ENCODE measurements at regions not wholly inside any gene's neighbourhood (a gene's known extent, or its start where the extent isn't known, plus 50 kb on each side); places are given as distances from the start of the nearest gene placed in this dataset.

DNA sequence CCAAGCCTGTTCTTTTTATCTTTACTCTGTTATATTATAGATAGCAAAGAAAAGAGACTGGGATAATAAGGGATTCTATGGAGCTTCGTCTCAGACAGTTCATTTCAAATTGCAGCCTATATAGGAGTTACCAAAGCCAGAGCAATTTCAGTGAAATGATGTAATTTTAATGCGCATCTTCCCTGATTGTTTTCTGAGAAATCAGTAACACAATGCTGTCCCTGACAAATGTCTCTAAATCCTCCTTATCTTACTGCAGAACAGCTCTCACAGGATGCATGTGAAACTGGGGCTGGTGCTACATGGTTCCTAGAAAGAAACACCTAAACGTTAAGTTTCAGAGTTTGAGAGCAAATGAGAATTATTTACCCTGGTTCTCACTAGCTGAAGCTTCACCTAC, 467.9 kb upstream of the ANO3 start:
- no peak for DNase-seq (ENCODE audit: low read depth in 2 of 2)

DNA sequence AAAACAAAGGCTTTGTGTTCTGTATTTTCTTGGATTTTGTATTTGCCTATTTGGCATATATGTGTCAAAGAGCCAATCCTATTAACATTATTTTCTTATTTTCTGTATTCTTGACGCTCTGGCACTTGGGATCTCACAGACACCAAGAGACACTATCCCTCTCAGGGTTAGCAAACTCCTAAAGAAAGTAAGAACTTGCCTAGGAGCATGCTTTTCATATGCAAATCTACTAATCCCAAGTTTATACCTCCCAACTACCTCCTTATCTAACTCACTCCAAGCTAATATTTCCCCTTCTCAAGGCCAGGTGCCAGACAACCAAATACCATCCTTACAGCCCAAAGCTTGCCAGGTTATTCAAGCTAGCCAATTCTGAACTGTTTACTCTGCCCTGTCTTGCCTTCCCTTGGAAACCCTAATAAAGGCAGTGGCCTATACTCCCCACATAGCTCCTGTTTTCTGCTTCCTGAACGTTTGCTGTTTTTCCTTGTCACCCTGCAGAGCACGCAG, 455.4 kb upstream of the ANO3 start:
- no peak for DNase-seq (ENCODE audit: low read depth in 2 of 2)

DNA sequence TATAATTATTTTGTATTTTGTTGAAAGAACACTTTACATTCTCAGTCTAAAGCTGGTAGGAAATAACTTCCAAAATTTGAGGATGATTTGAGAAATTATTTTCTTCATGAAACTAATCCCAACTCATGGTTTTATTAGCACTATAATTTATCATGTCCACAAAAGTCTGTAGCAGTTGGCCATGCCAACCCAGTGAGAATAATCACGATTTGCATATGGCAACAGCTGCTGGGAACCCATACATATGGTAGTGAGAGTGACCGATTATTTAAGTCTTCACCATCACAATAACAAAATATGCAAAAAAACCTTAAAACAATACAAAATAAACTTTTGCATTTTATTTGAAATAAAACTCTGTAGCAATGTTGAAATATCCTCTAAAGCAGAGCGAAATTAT, 445.9 kb upstream of the ANO3 start:
- no peak for DNase-seq (ENCODE audit: low read depth in 2 of 2)

DNA sequence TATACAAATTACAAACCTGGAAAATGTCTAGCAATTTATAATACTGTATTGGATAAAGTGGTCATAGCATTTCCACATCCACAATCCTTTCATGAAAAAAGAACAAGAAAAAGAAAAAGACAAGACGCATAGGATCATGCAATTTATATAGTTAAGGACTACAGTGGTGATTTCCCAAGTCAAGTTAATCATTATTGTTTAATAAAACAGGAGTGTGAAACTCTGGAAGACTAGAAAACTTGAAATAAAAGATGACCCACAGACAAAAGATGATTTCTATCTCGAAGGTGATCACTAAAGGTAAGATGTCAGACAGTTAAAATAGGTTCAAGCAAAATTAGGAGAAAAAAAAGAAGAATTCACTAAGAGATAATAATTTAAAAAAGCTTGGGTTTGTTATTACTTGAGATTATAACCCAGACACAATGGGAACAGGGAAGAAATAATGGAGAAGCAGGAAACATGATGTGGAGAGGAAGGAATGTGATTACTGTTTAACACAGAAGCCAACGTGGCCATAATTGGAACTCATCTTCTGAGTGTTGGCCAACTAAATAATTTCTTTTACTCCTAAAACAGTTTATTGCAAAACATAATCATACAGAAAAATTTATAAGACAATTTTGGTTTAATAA, 441.2 kb upstream of the ANO3 start:
- no peak for DNase-seq (ENCODE audit: low read depth in 2 of 2)

DNA sequence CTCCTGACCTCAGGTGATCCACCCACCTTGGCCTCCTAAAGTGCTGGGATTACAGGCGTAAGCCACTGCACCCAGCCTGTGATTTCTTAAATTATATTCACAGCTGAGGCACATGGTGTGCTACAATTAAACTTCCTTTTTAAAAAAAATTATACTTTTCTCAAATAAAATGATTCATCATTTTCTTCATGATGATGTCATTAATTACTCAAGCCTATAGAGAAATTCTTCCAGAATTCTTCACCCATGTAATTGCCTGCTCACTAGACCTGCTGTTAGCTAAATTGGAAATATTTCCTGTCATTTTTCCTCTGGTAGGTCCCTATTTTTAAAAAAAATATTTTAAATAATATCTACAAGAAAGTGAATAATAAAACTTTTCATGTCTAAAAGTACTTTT, 440.0 kb upstream of the ANO3 start:
- DNase-seq (ENCODE audit: low read depth in 2 of 2): no peak

DNA sequence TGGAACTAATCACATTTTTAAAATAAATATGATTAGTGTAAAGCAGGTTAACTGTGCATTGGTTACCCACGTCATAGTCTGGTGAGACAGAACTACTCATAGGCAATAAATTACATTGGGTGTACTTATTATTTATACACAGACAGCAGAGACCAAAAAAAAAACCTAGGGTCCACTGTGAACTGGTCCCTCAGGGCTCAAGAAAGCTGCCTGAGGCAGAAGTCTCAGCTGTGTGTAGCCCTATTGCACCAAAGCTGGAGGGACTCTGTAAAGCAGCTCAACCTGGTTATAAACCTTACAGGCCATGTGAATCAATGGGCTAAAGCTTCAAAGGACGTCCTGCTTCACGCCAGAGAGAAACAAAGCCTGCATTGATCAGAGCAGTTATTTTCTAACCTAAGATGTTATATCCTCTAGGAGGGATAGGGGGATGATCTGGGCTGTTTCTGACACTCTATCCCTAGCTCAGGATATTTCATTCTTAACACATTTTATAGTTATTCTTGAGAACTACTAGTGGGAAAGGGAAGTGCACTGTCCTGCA, 432.2 kb upstream of the ANO3 start:
- DNase-seq (ENCODE audit: low read depth in 2 of 2): no peak

DNA sequence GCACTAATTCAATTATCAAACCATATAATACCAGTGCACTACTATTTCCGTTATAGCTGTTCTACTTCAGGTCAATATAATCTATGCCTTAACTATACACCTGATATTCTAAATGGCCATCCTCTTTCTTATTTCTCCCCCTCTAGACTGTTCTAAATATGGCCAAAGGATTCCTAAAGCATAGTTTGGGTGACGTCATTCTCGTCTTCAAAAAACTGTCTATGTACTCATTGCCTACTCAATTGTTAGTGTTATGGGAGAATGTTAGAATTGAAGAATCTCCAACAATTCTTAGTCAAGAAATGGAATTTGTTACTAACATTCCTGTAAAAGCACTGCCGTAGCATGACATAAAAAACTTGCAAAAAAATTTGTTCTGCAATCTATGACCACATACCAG, 431.1 kb upstream of the ANO3 start:
- DNase-seq (ENCODE audit: low read depth in 2 of 2): no peak

DNA sequence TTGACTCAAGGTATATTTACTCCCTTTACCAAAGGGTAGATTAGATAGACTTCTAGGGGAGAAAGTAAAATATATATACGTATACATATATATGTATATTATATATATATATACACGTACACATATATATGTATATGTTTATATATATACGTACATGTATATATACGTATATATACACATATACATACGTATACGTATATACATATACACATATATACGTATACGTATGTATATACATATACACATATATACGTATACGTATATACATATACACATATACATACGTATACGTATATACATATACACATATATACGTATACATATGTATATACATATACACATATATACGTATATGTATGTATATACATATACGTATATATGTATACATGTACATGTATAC, 430.5 kb upstream of the ANO3 start:
- DNase-seq (ENCODE audit: low read depth in 2 of 2): no peak

DNA sequence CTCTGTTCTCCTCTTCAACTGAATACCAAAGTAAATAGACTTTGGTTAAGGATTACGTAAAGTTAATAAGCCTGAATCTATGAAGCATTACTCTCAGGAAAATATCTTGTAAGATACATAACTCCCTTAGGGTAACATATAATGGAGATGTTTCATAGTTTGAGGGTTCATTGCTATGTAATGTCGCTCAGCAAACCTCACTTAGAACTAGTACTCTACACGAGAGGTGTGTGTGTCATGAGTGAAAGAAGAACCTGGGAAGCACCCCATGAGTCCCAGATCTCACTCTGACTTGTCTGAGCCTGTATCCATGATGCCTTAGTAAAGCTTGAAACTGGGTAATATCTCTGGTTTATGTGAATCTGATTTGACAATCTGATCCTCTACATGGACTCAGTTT, 429.5 kb upstream of the ANO3 start:
- DNase-seq (ENCODE audit: low read depth in 2 of 2): no peak

DNA sequence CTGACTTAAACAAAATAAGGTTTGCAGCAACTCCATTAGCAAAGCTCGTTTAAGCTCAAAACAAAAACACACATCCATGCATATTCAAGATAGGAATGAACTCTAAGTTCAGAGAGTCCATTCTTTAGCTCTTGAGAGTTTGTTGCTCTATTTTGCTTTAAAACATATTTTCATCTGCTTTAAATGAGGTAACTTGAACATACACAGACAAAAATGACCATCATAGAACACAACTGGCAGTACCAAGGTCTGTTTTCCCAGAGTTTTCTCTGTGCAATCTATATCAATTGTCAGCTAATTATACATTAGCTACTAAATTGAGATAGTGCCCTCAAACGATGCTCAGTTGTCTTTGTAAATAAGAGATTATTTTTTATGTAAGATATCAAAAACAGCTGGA, 423.2 kb upstream of the ANO3 start:
- no peak for DNase-seq (ENCODE audit: low read depth in 2 of 2)

DNA sequence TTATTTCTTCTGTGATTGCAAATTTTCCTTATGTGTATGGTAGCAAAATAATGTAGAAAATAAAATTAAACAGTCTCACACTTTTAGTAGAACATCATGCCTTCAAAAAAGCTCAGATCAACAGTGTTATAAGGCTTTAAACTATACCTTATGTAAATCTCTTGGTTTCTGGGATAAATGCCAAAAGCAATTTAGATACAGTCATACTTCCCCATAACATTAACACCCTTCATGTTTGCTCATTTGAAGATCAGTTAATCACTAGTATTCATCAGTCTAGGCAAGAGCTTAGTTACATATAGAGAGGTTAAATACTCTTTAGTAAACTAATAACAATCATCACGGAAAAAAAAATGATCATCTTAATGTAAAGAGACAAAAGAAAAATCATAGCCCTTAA, 421.8 kb upstream of the ANO3 start:
- peak in 1 of 2 experiments; percentile 9 for DNase-seq (ENCODE audit: low read depth in 2 of 2)

DNA sequence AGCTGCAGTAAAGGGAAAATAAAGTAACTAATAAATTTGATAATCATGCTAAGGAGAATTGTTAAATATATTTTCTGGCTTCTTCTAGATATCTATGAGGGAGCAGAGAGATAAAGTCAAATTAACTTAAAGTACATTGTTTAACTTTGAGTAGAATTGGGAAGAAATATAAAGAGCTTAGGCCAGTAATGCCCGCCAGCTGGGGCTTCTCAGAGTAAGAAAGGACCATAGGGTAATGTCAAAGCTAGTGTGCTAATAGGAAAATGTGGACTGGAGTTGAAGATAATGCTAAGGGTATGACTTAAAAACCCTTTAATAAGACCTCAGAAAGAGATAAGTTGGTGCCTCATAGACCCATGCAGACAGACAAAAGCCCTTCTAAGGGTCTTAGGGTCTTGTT, 411.6 kb upstream of the ANO3 start:
- no peak for DNase-seq (ENCODE audit: low read depth in 2 of 2)

DNA sequence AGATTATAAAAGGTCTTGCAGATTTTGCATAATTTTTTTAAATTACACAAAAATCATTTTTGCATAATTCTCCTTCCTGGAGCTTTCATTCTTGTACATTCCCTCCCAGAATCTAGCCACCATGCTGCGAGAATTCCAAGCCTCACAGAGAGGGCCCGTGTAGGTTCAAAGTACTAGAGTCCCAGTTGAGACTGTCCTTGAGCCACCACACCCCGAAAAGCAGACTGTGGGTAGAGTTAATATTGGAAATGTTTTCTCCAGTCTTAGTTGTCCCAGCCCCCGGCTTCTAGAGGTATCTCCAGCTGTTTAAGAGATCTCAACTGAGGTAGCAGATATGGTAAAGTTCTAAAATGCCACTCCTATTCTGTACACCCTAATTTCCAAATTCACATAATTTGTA, 407.3 kb upstream of the ANO3 start:
- DNase-seq (ENCODE audit: low read depth in 2 of 2): no peak

DNA sequence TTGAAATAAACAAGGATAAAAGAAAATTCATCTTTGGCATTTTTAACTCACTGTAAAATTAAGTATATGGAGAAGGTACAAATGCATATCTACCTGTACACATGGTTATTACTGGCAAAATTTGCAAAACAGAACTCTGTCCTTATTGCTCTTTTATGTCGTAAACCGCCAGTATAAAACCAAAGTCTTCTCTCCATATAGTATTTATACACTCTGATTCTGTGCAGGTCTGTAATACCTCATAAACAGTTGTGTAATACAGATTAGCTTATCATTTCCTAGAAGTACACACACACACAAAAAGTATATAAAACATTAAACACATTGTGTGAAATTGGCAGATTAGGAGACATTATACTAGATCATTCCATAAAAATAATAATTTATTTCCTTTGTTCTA, 406.6 kb upstream of the ANO3 start:
- no peak for DNase-seq (ENCODE audit: low read depth in 2 of 2)

DNA sequence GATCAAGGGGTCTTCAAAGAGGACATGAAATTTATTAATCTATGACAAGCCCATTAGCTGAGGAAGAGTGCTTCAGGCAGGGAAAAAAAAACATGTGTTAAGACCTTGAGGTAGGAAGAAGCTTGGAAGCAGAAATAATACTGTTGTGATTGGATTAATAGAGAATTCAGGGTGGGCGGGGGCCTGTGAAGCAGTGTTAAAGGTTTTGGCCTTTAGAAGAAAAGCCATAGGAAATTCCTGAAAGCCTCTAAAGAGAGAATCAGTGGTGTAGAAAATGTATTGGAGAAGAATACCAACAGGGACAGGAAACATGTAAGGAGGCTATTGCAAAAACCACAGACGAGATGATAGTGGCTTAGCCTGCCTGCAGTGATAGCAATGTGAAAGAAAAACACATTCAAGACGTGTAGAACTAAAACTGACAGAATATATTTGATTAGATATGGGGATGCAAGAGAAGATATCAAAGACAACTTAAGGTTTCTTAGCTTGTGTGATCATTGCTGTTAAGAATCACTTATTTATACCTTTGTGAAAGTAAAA, 404.4 kb upstream of the ANO3 start:
- DNase-seq (ENCODE audit: low read depth in 2 of 2): no peak

DNA sequence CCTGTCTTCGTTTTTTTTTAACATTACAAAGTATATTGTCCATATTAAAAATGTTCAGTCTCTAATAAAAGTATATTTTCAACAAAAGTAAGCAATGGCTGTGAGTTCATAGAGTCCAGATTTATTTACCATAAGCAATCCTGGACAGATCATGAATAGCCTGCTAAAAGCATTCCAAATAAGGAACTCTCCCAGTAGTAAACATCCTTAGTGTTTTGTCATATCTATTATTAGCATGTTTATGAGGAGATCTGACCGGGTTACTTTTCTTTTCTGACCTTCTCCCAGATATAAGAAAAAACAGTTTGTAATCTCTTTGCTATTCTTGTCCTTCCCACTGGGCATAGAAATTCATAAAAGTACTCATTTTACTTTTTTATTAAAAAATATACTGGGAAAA, 403.9 kb upstream of the ANO3 start:
- DNase-seq (ENCODE audit: low read depth in 2 of 2): no peak

DNA sequence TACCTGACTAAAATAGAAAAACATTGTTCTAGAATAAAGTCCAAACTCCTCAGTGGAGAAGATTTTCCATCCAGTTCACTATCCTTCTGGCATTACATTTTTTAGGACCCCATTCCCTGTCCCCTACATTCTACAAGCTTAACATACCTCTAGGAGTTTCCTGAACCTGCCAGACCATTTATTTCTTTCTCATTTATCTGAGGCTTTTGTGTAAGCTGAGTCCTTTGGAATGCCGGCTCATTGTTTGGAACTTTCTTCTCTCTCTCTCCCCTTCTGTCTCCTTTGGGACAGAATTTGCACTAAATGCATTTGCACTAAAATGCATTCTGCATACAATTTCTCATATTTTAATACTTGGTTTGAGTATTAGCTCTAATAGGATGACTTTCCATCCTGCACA, 393.0 kb upstream of the ANO3 start:
- DNase-seq (ENCODE audit: low read depth in 2 of 2): no peak

DNA sequence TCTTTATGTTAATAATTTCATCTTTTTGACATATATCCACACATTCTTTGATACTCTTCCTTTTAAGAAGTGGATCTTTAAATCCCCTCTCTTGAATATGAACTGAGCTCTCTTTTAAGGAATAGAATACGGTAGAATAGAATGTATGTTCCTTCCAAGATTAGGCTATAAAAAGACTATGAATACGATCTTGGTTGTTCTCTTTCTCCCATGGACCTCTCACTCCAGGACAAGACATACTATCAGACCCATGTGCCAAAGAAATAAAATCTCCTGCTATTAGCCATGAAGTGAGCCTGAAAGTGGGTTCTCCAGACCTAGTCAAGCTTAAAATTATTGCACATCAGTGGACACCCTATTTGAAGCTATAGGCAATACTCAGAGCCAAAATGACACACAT, 392.2 kb upstream of the ANO3 start:
- no peak for DNase-seq (ENCODE audit: low read depth in 2 of 2)

DNA sequence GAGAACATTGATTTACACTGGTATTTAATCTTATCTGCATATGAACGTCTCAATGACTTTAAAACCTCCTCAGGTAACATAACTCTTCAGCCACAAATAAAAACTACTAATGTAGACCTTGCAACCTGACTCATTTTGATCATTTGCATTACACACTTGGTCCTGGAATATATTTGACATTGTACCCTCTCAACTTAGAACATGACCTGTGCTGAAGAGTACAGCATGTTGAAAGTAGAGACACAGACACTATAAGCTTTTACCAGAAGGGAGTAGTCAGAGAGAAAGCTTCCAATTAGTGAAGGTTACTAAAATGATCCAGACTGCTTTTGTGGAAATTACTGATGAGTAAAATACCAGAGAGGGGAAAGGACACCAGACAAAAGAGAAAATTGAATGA, 390.6 kb upstream of the ANO3 start:
- no peak for DNase-seq (ENCODE audit: low read depth in 2 of 2)

DNA sequence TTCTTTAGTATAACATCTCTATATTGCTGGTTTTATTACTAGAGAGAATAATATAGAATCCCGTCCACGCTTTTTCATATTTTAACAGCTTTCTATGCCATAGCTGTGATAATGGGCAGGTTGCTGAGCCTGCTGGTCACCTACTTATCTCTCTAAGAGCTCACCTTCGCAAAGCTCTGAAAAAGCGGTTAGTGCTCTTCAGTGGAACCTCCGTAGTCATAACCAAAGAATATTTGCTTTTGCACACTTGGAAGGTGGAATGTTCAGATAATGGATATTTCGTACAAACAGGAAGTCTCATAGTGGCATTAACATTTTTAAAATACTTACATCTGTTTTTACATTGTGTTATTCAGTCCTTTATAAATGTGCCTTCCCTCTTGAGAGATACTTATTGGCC, 388.9 kb upstream of the ANO3 start:
- no peak for DNase-seq (ENCODE audit: low read depth in 2 of 2)

DNA sequence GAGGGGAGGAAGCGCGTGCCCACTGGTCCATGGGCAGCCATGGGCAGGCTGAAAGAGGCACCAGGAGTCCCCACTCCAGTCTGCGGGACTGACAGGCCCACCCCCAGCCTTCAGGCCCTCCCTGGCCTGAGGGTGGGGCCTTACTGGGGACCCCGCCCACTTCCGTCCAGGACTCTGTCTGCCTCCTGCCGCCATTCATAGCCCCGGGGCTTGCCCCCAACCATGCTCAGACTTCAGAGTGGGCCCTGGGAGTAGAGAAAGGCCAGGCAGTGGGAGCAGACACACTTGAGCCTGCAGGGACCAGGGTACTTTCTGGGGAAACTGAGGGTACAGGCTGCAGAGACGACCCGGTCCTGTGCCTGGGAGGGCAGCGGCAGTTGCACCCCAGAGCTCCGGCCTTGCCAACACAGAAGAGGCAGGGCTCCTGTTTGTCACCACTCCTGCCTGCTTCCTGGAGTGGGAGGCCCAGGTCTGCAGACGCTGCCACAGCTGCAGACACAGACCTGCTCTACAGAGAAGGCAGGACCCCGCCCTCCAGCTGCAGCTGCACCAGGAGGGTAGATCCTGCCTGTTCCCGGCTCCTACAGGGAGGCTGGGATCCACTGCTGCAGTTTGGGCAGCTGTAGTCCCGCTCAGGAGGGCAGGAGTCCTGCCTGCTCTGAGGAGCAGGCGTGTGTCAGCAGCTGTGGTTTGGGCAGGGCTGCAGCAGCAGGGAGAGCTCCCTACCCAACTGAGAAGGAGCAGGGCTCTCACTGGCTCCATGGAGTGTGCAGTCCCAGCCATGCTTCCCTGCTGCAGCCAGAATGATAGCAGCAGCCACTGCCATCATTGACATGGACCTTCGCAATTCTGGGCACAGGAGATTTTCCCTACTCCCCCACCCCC, 387.9 kb upstream of the ANO3 start:
- DNase-seq (ENCODE audit: low read depth in 2 of 2): no peak

DNA sequence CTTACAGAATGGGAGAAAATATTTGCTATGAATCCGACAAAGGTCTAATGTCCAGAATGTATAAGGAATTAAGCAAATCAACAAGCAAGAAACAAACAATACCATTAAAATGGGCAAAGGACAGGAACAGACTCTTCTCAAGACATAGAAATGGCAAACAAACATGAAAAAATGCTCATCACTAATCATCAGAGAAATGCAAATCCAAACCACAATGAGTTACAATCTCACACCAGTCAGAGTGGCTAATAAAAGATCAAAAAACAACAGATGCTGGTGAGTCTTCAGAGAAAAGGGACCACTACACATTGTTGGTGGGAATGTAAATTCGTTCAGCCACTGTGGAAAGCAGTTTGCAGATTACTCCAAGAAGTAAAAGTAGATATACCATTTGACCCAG, 382.0 kb upstream of the ANO3 start:
- DNase-seq (ENCODE audit: low read depth in 2 of 2): no peak

DNA sequence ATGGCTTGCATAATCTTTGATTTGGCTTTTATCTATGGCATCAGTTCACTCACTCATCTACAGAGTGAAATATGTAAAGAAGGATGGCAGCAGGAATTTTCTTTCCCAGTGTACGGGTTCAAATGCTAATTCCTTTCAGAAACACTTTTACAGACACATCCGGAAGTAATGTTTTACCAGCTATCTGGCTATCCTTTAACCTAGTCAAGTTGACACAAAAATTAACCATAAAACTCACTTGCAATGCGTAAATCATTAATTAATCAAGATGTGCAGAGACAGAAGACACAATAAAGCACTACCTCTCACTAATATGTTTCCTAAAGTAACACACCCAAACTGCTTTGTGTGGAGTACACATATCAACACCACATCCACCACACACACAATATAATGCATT, 378.9 kb upstream of the ANO3 start:
- DNase-seq (ENCODE audit: low read depth in 2 of 2): no peak
